GM21515 (cell line): ENCODE measurements at regions not wholly inside any gene's neighbourhood (a gene's known extent, or its start where the extent isn't known, plus 50 kb on each side); places are given as distances from the start of the nearest gene placed in this dataset.
"Not testable (repeated sequence)": the region's sequence is repeated elsewhere in the genome, so short reads cannot be mapped to it uniquely, and the experiment has no call there.

ENCODE experiments used
- ATAC-seq: cut with Tn5 transposase; IDR thresholded peaks from one replicate; pipeline ENCODE4 v1.9.1; 2021; ENCODE audit not compliant: unreplicated experiment

DNA sequence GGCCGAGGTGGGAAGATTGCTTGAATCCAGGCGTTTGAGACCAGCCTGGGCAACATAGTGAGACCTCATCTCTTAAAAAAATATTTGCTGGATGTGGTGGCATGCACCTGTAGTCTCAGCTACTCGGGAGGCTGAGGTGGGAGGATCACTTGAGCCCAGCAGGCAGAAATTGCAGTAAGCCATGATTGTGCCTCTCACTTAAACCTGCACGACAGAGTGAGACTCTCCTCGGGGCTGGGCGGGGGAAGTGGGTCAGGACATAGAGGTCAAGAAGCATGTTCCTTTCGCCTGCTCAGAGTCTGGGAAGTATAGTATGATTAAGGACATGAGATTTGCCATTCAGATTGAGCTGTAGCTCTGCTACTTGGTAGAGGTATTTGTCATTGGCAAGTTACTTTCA, 52.3 kb downstream of the SEPTIN7 start:
- ATAC-seq = not testable (repeated sequence)

GRCh38 chr7:35854311-35854710, 53.5 kb downstream of the SEPTIN7 start:
- no peak for ATAC-seq

GRCh38 chr7:35856175-35856574, 55.3 kb downstream of the SEPTIN7 start:
- ATAC-seq = no peak

- ATAC-seq = no peak
These were observed 59.8 kb downstream of the SEPTIN7 start for GRCh38 chr7:35860664-35861063.

DNA sequence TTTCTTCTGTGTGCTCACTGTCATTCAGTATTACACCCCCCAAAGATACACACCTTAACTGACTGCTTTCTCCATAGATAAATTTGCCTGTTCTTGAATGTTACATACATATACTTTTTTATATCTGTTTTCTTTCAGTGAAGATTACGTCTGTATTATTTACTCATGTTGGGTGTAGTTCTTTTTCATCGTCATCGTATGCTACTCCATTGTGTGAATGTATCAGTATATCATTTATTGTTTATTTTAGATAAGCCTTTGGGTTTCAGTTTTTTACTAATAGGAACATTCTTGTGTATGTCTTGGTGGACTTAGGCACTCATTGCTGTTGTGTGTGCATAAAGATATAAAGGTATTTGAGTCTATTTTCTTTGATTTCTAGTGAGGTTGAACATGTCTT, 64.4 kb downstream of the SEPTIN7 start:
- no peak for ATAC-seq

DNA sequence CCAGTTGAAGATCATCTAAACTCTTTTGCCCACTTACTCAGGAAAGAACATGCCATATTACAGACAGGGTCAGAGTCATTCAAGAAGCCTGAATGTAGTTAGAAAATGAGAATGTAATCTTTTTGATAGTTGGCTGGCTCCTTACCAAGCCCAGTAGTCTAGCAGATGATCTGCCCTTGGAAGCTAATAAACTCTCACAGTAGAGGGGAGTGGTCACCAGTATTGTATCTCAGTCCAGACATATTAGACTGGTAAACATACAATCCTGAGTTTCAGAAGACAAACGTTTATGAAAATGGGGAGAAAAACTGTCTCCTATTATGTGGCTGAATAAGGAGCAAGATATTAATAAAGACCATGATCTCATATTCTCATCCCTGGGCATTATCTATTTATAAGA, 65.3 kb downstream of the SEPTIN7 start:
- ATAC-seq = no peak

DNA sequence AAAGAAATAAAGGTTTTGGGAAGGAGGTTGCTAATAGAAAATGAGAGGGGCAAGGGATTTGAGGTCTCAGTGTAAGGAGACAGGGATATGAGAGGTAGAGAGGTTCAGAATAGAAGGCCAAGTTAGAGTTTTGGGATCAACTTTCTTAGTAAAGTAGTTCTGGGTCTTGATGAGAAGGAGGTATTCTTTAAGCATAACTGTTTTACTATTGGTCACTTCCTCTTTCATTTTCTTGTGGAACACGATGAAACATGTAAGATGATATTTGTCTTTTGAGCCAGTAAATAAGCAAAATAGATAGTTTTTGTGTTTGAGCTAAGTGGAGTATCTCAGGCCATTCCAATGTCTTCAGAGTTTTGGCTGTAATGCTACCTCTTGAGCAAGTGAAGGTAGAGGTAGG, 68.3 kb downstream of the SEPTIN7 start:
- ATAC-seq = not testable (repeated sequence)

- no peak for ATAC-seq
These were observed 69.0 kb downstream of the SEPTIN7 start for GRCh38 chr7:35869810-35870209.

DNA sequence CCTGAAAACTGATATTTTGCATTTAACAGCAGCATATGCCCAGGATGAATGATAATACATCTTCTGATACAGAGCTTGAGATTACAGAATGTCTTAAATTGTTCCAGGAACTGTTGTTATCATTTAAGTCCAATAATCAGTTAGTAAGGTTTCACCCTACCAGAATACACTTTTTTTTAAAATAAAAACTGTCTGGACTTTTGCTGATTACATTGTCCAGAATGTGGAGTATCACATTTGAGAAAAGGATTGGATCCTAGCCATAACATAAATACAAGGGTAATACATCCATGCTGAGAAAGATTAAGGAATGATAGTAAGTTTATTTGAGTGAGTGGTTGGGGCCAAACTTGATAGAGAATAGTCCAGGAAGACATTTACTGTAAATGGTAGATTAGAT, 71.0 kb downstream of the SEPTIN7 start:
- no peak for ATAC-seq

DNA sequence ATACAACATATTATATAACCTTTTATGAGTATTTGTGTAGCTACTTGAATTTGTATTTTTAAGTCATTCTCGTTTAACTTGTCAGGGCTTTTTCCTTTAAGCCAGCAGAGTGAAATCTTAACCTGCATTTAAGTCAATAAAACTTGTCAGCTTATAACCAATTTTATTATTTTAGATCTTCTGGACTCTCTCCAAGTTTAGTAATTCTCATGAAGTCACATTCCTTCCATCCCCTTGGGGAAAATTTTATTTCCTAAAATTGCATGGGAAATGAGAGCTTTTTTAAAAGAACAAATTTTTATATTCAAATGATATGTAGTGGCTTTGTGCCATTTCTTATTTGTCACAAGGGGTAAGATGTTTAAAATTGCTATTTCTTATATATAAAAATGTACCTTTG, 74.0 kb downstream of the SEPTIN7 start:
- ATAC-seq = no peak

DNA sequence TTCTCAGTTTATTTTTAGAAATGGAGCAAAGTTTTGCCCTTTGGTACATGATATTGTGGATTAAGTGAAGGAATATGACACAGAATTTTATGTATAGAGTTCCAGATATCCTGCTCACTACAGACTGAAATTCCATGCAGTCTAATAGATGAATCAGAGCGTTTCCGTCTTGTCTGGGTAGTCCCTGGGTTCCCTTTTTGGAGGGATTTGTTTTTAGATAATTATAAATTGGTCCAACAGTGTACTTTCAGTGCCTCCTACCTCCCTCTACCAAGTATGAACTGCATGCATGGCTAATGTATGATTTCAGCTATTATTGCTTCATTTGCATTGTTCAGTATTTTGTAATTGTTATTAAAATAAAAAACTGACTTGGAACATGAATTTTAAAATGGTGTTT, 74.4 kb downstream of the SEPTIN7 start:
- no peak for ATAC-seq

DNA sequence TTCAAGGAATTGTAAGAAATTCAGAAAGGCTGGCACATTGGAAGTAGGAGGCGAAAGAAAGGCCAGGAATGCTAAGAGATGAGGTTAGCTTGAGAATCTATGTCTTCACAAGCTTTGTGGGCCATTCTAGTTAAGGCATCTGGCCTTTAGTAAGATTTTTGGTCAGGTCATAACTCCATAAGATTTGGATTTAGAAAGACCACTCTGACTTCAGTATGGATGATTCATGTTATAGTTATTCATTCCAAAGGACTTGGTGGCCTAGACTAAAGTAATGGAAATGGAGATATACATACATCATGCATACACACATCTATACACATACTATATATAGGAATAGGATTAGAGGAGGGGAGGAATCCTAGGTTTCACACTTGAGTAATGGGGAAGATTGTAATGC, 77.5 kb downstream of the SEPTIN7 start:
- ATAC-seq = no peak

- ATAC-seq = not testable (repeated sequence)
These were observed 86.6 kb downstream of the SEPTIN7 start for GRCh38 chr7:35887430-35887829.

DNA sequence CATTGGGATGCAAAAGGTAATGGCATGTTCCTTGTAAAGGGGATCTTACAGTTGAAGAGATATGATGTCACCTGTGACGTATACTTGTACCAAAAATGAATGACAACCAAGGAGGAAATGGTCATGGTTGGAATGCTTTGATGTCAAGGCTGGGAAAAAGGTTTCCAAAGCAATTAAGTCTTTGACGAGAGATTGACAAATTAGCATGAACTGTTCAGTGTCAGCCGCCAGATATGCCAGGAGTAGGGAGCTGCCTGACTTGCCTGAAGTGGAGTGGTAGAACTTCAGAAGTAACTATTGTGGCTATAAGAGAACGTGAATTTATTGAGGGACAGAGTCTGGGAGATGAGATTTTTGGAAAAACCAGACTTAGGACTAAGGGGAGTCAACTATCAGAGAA, 88.1 kb downstream of the SEPTIN7 start:
- no peak for ATAC-seq

DNA sequence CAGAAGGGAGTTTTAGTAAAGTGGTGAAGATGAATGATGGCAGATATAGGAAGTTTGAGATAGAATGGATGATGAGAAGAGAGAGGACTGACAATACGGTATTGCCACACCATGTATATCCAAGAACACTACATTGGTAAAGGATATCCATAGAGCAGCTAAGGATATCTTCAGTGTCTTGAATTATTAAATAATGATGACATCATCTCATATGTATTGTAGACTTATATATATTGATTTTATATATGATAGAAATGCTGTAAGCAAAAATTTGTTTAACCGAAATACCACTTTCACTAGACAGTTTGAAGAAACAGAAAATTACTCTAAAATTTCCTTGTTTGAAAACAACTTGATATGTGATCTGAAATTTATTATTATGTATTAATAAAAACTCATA, 89.0 kb downstream of the SEPTIN7 start:
- ATAC-seq = no peak

DNA sequence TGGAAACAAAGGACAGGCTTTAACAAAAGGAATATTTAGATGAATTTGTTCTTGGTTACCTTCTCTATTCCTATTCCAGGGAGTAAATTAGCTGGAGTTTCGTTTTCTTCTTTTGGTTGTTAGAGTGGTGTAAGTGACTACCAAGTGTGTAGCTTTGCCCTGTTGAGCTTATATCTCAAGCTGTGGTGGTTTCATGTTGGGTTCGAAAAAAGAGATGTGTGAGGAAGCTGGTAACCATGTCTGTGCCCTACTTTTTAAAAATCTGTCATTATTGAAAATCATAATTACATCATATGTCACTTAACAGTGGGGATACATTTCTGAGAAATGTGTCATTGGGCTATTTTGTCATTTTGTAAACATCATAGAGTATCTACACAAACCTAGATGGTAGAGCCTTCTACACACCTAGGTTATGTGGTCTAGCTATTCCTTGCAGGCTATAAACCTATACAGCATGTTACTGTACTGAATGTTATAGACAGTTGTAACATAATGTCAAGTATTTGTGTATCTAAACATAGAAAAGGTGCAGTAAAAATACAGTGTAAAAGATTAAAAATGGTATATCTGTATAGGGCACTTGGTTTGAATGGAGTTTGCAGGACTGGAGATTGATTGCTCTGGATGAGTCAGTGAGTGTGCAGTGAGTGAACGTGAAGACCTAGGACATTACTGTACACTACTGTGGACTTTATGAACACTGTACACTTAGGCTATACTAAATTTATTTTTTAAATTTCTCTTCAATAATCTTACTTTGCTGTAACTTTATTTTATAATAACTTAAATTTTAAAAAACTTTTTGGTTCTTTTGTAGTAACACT, 90.4 kb downstream of the SEPTIN7 start:
- no peak for ATAC-seq

DNA sequence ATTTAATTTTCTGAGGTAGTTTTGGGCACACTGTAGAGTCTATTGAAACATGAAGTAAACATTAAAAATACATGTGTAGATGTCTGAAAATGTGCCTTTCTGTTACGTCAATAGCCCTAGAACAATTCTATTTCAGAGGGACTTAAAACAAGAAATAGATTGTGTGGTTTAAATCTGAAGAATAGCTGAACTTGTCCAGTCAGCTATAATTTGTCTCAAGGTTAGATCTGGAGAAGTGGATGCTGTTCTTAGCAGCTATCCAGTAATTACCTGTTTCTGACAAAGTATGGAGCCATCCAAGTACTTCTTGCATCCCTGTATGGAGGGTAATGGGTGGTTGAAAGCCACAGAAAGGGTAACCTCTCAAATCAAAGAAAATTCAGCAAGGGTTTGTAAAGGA, 92.8 kb downstream of the SEPTIN7 start:
- no peak for ATAC-seq

DNA sequence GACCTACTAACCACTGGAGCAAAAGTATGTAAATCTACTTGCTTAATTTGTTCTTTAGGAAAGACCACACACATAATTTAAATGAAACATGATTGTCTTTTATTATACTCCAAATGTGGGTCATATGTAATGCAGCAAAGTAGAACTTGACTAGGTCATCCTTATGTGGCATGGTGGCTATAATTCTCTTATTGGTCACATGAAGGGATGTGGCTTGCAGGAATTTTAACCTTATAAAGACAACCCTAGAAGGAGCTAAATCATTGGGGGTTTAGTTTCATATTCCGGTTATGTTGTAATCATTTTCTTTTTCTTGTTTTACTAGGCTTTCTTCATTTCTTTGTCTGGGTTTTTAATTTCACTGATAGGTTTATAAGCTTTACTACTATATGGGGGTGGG, 93.9 kb downstream of the SEPTIN7 start:
- ATAC-seq = no peak

DNA sequence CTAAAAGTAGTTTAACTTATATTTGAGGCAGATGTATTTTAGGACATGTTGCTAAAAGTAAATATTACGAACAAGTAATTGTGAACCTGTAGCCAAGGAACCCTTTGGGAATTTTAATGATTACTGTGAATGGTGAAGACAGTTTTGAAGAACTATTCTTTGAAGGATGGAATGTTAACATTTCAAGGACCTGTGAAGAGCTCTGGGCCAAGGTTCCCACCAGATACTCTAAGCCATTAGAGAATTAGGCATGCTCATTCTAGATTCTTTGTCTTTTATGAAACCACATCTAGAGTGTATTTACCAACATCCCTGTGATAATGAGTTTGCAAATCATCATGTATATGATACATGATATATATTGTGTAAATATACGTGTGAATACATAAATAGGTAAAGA, 99.8 kb downstream of the SEPTIN7 start:
- no peak for ATAC-seq

DNA sequence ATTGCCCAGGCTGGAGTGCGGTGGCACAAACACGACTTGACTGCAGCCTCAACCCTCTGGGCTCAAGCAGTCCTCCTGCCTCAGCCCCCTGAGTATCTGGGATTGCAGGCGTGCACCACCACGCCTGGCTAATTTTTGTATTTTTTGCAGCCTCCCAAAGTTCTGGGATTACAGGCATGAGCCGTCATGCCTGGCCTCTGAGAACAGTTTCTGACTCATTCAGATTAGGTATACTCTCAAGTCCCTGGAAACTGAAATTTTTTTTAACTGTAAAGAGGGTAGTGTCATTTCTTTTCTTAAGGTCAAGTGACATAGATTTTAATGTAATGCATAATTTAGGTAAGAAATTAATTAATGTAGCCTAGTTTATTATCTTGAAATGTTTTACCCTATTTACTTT, 104.7 kb downstream of the SEPTIN7 start:
- ATAC-seq = no peak

GRCh38 chr7:35906191-35906908, 105.5 kb downstream of the SEPTIN7 start:
- ATAC-seq = peak; percentile 65
